ENCODE measurements at regions not wholly inside any gene's neighbourhood (a gene's known extent, or its start where the extent isn't known, plus 50 kb on each side); places are given as distances from the start of the nearest gene placed in this dataset.
A peak's percentile ranks its signal among the peaks of the same experiment; 100 is the strongest.

- no peak for DNase-seq
Observed at GRCh38 chrX:45735571-45735970, 534.9 kb upstream of the DIPK2B start.

- no peak for DNase-seq
Observed at GRCh38 chrX:45731448-45731847, 530.8 kb upstream of the DIPK2B start.

- DNase-seq = no peak
Observed at GRCh38 chrX:45727761-45728160, 527.1 kb upstream of the DIPK2B start.

- no peak for DNase-seq
Observed at GRCh38 chrX:45722471-45722870, 521.8 kb upstream of the DIPK2B start.

- DNase-seq = peak; percentile 29
Observed at GRCh38 chrX:45719751-45720501, 519.2 kb upstream of the DIPK2B start.

GRCh38 chrX:45718676-45719075 is 518.0 kb upstream of the DIPK2B start:
- DNase-seq = peak; percentile 24

- DNase-seq = peak; percentile 61
Observed at GRCh38 chrX:45716750-45717149, 516.1 kb upstream of the DIPK2B start.

GRCh38 chrX:45715748-45716147 is 515.1 kb upstream of the DIPK2B start:
- DNase-seq = peak; percentile 75

- DNase-seq = peak; percentile 83
Observed at GRCh38 chrX:45714866-45715265, 514.2 kb upstream of the DIPK2B start.

GRCh38 chrX:45712067-45712466 is 511.4 kb upstream of the DIPK2B start:
- DNase-seq = no peak

GRCh38 chrX:45711231-45711630 is 510.6 kb upstream of the DIPK2B start:
- DNase-seq = peak; percentile 5

- DNase-seq = peak; percentile 80
Observed at GRCh38 chrX:45710081-45710801, 509.6 kb upstream of the DIPK2B start.

GRCh38 chrX:45709381-45709780 is 508.7 kb upstream of the DIPK2B start:
- no peak for DNase-seq

- no peak for DNase-seq
Observed at GRCh38 chrX:45699158-45699557, 498.5 kb upstream of the DIPK2B start.

GRCh38 chrX:45697591-45697990 is 496.9 kb upstream of the DIPK2B start:
- peak; percentile 96 for DNase-seq

GRCh38 chrX:45696736-45697135 is 496.1 kb upstream of the DIPK2B start:
- no peak for DNase-seq

GRCh38 chrX:45689971-45690370 is 489.3 kb upstream of the DIPK2B start:
- DNase-seq = no peak

- DNase-seq = no peak
Observed at GRCh38 chrX:45683914-45684313, 483.2 kb upstream of the DIPK2B start.

- DNase-seq = no peak
Observed at GRCh38 chrX:45681891-45682290, 481.2 kb upstream of the DIPK2B start.

- no peak for DNase-seq
Observed at GRCh38 chrX:45669715-45670340, 469.2 kb upstream of the DIPK2B start.

- DNase-seq = peak; percentile 32
Observed at GRCh38 chrX:45668686-45669443, 468.2 kb upstream of the DIPK2B start.

GRCh38 chrX:45667666-45668065 is 467.0 kb upstream of the DIPK2B start:
- DNase-seq = no peak

- DNase-seq = no peak
Observed at GRCh38 chrX:45664727-45665290, 464.1 kb upstream of the DIPK2B start.

Data from dermis blood vessel endothelial cell (primary cell).